Stimulated activated CD8-positive, alpha-beta memory T cell treated with anti-CD3 and anti-CD28 coated beads, Interleukin-15, amount 100 ng/mL, for 4 hours (primary cell): ENCODE measurements at regions not wholly inside any gene's neighbourhood (a gene's known extent, or its start where the extent isn't known, plus 50 kb on each side); places are given as distances from the start of the nearest gene placed in this dataset.
A peak's percentile ranks its signal among the peaks of the same experiment; 100 is the strongest.
"Not testable (repeated sequence)": the region's sequence is repeated elsewhere in the genome, so short reads cannot be mapped to it uniquely, and the experiment has no call there.

Source experiments
- DNase-seq, 2 donors: peaks; one replicate each; pipeline ENCODE4 v3.0.0-alpha.2; 2020; ENCODE audit warnings: low read depth in 2 of 2

DNA sequence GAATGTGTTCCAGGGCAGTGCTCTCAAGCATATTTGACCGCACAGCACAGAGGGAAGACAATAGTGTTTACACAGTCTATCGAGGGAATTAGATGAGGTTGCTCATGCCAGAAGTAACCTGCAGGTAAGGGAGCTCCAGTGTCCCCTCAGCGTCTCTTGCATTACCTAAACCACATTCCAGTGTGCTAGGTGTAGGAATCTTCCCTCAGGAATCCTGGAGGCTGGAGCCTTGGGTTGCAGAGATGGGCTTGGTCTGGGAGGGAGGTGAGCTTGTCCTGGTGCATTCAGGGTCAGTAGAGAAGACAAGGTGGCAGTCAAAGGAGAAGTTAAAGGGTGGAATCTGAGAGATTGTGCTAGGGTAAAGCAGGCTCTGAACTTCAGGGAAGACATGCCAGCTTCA, 56.3 kb downstream of the SOX14 start:
- no peak for DNase-seq

DNA sequence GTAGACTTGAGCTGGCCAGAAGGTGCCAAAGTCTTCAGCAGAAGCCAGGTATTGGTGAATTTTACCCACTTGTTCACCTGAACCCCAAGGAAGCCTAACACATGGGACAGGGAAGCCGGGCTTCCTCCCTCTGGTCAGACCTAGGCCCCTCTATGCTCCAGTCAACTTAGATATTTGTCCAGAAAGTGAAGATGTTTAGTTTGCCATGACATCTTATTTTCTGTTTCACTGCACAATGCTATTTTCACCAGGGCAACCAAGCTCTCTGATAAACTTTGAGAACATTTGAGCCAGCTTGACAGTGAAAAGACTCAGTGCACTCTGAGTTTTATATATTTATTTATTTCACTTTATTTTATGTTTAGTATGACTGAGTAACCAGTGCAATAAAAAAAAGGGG, 71.0 kb downstream of the SOX14 start:
- no peak for DNase-seq

DNA sequence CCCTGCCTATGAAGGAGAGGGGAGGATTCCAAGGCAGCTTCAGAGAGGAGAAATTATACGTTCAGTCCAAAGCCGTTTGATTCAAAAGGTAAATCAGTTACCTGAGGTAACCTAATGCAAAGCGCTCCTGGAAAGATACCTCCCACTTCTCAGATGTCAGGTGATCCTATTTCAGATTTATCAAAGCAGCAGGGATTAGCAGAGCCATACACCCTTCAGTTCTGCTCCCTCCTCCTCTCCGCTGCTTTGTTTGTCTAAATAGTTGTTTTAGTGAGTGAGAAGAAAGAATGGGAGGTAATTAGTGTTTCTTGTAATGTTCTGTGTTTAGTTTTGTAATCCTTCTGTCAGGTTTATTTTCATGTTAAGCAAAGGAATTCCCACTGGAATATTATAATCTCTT, 81.1 kb downstream of the SOX14 start:
- DNase-seq: no peak

DNA sequence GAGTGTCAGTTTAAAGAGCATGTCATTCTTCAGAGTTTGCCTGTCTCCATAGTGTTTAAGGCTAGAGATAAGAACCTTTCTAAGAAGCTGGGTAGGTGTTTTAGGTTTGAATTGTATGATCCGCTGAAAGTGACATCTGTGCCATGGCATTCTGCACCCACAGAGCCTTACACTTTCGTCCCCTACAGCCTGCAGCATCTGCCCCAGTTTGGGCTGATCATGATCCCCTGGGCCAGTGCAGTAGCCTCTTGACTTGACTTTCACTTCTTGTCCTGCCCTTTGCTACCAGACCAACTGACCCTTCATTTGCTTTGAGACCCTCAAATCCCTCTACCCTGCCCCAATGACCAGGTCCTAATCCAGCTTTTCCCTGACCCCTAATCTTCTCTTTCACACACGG, 81.6 kb downstream of the SOX14 start:
- DNase-seq: no peak

DNA sequence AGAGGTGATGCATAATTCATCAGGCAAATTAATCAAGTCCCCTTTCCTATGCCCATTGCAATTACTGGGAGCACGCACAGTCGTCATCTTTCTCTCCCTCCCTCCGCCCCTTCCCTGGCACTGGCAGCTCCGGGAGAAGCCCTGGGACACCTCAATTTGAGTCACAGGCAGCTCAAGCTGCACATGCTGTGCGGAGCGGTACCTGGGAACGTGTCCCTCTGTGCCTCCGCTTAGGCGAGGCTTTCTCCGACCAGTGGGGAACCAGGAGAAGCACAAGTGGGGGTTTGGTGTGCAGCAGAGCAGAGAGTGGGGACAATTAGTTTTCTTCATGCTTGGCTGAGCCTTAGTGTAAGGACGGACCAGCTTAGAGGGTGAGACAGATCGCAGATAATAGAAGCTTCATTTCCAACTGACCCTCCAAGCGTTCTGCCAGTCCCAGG, 88.3 kb downstream of the SOX14 start:
- DNase-seq: no peak

DNA sequence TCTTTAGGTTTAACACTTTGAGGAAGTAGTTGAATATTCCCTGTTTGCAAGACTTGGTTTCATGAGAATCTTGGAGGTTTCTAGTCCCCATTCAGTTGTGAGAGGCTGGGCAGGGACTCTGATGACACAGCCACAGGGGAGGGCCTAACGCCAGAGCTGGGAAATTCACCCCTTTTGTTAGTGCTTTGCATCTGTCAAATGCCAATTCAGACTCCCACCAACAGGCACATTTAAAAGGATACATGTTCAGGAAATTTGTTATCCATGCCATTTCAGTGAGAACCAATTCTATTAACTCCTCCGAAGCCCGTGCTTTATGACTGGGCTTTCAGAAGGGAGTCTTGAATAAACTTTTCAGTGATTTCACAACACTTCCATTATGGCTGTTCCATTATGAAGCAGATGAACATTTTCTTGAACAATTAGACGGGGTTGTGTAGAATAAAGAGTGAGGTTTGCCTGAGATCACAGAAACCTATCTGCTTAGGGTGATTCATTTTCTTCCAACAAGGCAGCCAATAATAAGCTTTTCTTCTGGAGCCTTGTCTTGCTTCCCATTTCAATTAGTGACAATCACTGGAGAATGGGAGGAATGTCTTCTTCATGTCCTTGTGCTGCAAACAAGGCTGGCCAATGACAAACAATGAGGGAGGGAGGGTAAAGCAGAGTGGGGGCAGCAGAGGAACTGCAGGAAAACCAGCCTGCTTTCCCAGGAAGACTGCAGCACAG, 90.6 kb downstream of the SOX14 start:
- DNase-seq: no peak

DNA sequence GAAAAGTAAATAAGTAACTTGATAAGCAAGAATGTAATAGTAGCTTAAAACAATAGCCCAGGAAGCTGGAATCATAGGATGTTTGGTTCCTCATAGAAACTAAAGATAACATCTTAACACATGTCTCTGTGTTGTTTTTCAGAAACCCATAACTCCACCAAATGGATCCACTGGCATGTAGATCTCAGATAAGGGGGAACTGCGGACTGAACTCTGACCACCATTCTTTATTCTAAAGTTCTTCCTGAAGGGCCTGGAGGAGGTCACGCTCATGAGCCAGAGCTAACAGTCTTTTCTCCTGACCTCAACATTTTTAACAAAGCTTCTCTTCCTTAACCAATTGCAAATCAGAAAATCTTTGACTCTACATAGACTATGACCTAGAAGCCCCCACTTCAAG, 101.9 kb downstream of the SOX14 start:
- no peak for DNase-seq

DNA sequence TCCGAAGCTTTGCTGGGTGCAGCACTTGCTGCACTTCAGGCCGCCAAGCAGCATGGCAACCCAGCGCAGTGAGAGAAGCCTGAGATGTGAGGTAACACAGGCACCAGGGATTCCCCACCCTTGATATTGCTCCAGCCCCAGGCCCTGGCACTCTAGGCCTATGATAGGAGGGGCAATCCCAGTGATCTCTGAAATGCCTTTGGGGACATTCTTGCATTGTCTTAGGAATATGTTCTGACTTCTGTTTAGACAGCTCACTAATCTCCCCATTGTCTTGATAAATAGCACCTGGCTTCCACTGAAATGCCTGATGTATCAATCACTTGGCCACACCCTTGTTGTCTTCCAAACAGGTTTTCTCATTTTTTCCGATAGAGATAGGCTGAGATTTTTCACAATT, 102.8 kb downstream of the SOX14 start:
- DNase-seq: no peak

DNA sequence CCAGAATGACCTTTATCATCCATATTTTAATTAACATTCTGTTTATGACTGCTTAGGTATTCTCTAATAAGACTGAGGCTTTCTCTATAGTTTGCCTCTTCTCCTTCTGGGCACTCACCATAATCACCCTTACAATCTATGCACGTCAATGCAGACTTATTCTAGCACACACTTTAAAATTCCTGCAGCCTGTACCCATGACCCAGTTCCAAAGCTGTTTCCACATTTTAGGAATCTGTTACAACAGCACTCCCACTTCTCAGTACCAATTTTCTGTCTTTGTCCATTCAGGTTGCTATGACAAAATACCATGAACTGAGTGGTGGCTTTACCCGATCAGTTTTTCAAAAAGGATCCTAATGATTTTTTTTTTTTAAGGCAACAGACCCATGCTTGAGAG, 103.5 kb downstream of the SOX14 start:
- no peak for DNase-seq

DNA sequence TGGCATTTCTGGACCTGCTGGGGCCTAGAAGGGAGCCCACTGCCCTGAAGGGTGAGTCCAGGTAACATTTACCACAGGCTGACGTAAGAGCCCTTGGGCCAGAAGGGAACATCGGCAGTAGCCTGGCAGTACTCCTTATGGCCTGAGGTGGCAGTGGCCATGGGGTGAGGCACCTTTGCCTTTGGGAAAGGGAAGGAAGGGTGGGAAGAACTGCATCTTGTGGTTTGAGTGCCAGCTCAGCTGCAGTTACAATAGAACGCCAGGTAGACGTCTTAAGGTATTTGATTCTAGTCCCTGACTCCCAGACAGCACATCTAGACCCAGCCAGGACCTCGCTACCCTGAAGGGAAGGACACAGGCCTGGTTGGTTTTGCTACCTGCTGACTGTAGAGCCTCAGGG, 104.9 kb downstream of the SOX14 start:
- no peak for DNase-seq

DNA sequence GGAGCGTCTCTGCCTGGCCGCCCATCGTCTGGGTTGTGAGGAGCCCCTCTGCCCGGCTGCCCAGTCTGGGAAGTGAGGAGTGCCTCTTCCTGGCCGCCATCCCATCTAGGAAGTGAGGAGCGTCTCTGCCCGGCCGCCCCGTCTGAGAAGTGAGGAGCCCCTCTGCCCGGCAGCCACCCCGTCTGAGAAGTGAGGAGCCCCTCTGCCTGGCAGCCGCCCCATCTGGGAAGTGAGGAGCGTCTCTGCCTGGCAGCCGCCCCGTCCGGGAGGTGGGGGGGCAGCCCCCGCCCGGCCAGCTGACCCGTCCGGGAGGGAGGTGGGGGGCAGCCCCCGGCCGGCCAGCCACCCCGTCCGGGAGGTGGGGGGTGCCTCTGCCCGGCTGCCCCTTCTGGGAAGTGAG, 108.5 kb downstream of the SOX14 start:
- DNase-seq: not testable (repeated sequence)

DNA sequence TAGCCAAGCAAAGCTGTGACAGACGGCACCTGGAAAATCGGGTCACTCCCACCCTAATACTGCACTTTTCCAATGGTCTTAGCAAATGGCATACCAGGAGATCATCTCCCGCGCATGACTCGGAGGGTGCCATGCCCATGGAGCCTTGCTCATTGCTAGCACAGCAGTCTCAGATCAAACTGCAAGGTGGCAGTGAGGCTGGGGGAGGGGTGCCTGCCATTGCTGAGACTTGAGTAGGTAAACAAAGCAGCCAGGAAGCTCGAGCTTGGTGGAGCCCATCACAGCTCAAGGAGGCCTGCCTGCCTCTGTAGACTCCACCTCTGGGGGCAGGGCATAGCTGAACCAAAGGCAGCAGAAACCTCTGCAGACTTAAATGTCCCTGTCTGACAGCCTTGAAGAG, 113.1 kb upstream of the CLDN18 start:
- DNase-seq: not testable (repeated sequence)

DNA sequence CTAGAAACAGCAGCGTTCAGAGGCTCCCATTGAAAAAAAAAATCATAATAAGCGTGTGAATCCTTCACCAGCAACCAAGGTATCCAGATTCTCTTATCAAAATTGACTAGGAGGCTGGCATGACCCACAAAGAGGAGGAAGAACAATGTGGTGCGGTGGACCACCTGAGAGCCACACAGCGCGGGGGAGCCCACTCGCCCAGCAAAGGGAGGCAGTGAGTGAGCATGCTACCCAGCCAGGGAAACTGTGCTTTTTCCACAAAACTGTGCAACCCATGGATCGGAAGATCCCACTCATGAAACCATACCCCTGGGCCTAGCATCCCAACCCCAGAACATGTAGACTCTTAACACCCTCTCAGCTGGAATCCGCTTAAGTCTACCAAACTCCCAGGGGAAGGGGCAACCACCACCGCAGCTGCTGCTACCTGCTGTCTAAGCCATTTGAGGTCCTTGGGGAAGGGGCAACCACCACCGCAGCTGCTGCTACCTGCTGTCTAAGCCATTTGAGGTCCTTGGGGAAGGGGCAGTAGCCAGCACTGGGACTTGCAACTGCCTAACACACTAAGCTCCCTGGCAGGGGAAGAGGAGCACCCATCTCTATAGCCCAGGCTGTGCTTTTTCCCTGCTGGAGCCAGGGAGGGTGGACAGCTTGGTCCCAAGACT, 102.8 kb upstream of the CLDN18 start:
- no peak for DNase-seq

DNA sequence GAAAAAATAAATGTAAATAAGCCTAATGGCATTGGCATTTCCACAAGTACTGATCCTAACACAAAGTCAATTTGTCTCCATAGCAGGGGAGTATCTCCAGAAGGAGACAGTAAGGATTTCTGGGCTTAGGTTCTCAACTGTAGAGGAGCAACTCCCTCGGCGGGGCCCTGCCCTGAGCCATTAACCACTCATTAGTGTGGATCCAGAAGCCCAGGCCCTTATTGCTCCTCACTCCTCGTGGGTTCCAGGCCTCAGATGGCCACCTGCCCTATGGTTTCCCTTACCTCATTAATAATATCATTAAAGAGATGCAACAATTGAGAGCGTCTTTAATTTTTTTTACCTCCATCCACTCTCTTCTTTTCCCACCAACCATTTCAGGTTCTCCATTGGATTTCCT, 85.3 kb upstream of the CLDN18 start:
- DNase-seq: no peak

DNA sequence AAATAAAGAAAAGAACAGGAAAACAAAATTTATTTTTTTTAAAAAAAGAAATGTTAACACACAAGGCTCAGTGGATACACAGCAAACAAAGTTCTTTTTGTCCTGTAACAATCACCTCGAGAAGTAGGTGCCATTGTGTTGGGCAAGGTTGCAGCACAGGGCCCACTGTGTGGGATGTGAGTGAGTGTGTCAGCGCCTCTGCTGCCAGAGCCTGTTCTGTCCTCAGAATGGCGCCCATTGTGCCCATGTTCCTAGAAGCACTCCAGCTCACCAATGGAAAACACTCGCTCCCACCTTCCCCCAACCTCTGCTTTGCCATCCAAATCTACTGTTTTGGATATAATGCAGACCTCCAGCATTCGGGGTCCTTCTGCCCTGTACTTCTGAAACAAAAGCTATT, 84.9 kb upstream of the CLDN18 start:
- DNase-seq: no peak

DNA sequence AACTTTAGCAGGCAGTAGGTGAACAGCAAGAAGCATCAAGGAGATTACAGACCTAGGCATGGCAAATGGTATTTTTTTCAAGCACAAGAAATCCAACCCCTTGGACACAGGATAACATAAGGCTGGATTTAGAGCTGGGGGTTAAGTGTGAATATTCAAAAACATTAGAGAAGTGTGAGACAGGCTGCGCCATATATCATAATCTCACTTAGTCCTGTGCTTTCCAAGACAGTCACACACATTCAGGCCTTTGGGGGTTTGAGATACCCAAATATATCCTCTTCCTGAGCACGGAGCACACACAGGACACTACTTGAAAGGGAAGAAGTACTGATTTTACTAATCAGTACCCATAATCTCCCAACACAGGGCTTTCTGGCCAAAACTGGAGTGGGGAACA, 83.0 kb upstream of the CLDN18 start:
- no peak for DNase-seq

DNA sequence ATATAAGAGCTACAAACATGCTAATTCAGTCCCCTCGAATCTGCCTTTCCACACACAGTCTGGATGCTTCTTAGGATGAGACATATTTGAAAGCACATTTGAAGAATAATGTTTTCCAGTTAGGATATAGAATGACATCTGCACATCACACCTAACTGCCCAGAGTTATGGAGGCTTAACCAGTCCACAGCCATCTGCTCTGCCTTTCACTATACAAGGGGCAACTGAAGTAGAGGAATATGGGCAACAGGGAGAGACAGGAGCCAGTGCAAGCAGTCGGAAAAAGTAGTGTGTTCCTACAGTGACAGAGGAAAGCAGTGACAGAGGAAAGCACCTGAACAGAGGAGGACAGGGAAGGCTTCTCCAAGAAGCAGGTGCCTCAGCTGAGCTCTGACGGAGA, 79.0 kb upstream of the CLDN18 start:
- DNase-seq: no peak

DNA sequence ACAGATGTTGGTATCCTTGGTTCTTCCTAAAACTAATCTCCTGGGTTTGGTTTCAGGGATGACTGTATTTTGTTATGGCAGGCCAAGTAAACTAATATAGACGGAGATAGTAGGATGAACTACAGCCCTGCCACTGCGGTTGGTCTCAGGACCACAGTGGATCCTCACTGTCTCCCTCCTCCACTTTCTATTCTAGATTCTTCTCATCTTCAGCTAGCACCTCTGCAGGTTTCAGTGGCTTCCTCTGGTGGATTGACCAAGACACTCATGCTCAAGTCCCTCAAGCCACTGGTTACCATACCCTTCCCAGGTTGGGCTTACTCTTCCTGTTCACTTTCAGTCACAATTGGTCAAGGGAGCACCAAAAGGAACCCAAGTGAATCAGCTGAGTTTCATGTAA, 71.1 kb upstream of the CLDN18 start:
- DNase-seq: no peak

DNA sequence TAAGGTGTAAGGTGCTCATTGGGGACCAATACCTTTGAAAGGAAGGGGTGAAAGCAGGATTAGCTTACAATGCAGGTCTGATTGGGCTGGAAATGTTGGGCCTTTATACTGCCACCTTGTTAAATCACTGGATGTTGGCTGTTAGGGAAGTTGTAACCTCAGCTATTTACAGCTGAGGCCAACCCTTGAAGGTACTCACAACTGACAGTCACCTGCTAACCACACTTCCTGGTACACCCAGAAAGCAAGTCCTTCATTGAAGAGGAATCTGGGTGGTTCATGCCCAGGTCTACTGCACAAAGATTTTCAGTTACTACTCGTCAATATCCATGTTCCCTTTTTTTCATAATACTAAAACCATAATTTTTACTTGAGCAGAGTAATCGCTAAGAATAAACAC, 65.4 kb upstream of the CLDN18 start:
- DNase-seq: no peak

DNA sequence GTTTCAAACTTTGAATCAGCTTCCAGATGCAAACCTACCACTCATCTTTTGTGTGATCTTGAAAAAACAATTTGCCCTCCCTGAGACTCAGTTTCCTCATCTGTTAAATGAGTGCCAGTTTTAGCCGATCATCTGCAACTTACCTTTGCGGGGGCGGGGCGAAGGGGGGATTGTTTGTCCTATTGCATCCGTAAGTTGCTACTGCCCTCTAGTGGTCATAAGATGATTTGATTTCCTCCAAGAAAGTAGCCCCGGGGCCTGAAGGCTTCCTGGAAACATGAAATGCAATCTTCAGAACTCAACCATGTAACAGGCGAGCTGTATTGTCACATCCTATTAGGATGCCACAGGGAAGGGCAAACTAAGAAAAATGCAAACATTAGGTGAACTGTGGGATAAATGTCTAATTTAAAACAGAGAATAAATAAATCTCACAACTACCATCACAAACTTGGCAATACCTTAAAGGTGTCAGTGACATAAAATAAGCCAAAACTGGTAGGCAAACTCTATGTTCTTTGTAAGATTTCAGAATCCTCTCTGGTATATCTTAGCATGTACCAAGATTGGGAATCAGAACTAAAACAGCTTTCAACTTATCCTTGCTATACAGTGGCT, 63.5 kb upstream of the CLDN18 start:
- DNase-seq: peak in 1 of 2 donors; percentile 20

DNA sequence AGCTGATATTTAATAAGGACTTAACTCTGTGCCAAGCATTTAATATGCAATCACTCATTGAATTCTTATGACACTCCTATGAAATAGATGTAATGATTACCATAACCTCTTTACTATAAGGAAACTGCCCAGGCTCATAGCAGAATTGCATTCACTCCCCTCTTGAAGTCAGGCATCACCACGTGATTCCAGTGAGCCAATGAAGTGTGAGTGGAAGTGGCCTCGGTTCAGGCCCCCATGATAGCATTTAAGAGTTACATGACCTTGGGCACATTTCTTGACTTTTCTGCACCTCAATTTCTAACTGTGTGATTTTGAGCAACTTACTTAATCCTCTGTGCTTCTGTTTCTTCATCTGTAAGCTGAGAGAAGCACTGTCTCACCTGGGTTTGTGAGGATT, 62.8 kb upstream of the CLDN18 start:
- no peak for DNase-seq

DNA sequence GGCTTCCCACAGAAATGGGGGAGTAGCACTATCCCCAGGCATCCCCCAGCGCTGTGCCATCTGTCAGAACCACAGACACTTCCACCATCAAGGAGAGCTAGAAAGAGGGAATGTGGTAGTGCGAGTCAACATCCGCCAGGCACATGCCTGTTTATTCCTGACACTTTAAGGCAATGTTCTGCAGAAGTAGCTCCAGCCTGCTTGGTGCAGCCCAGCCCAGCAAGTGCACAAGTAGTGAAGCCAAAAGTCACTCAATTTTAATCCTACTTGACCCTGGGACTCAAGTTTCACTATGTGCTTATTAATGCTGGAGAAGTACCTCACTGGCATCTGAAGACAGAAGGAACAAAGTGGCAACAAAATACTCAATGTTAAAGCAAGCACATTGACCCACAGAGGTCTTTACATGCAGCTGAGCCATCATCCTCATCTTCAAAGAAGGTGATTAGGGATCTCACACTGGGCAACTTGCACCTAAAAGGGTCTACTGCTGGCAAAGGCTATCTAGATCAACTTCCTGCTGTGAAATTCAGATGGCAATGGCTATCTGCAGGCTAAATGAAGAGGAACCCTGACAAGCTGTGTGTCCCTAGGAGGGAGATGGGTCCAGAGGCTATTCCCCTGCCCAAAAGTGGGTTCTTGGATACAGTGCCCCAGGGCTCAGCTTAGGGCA, 61.4 kb upstream of the CLDN18 start:
- DNase-seq: no peak

DNA sequence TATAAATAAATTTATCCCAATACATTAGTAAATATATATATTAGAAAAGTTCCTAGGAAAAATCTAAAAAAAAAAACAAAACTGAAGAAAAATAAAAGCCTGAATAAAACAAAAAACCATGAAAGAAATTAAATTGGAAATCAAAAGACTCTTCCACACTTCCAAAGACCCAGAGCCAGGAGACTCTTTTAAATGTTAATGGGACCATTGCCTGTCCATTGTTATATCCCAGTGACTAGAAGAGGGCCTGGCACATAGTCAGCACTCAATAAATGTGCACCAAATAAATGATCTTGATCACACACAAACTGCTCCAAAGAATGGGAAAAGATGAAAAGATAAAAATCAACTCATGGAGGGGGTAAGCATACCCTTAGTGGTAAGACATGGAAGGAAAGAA, 51.3 kb upstream of the CLDN18 start:
- DNase-seq: no peak
